Ascending aorta (tissue), 2 donors: ENCODE measurements at regions not wholly inside any gene's neighbourhood (a gene's known extent, or its start where the extent isn't known, plus 50 kb on each side); places are given as distances from the start of the nearest gene placed in this dataset.
"Not testable (repeated sequence)": the region's sequence is repeated elsewhere in the genome, so short reads cannot be mapped to it uniquely, and the experiment has no call there.

Experiments used
- DNase-seq, 2 donors: peaks; one replicate each; pipeline ENCODE4 v3.0.0-alpha.2; 2019; ENCODE audit warnings: low spot score in 2 of 2
- H3K27ac ChIP-seq, 2 donors: fragments of 200-600 bp; sonication (generic); one replicate each; pipeline ENCODE4 v1.5.1; 2016 to 2017; ENCODE audit warnings: mild to moderate bottlenecking in 1 of 2
- H3K27me3 ChIP-seq: fragments of 200-600 bp; sonication (generic); one replicate; pipeline ENCODE4 v1.5.1; 2017
- H3K36me3 ChIP-seq, 2 donors: fragments of 200-600 bp; sonication (generic); one replicate each; pipeline ENCODE4 v1.5.1; 2016
- H3K4me1 ChIP-seq, 2 donors: fragments of 200-600 bp; sonication (generic); one replicate each; pipeline ENCODE4 v1.5.1; 2016 to 2017; ENCODE audit warnings: mild to moderate bottlenecking in 1 of 2
- H3K4me3 ChIP-seq, 2 donors: fragments of 200-600 bp; sonication (generic); one replicate each; pipeline ENCODE4 v1.5.1; 2016 to 2017; ENCODE audit warnings: mild to moderate bottlenecking in 1 of 2
- H3K9me3 ChIP-seq, 2 donors: fragments of 200-600 bp; sonication (generic); one replicate each; pipeline ENCODE4 v1.5.1; 2016
- intact Hi-C: fragments of 100-400 bp; cut with DNase I; formaldehyde crosslinking; loops from one replicate; pipeline ENCODE4 v1.15.1; 2023
- TF ChIP-seq, protein P1 (sequence below), 3 experiments: fragments of 200-600 bp in 2 of 3; fragments of 450-650 bp in 1 of 3; sonication (generic) in 2 of 3; IDR thresholded peaks; one replicate each; pipeline ENCODE4 v1.5.1; 2016 to 2019; ENCODE audit warnings: antibody characterized with exemption in 3 of 3, mild to moderate bottlenecking in 1 of 3, moderate library complexity in 1 of 3

DNA sequence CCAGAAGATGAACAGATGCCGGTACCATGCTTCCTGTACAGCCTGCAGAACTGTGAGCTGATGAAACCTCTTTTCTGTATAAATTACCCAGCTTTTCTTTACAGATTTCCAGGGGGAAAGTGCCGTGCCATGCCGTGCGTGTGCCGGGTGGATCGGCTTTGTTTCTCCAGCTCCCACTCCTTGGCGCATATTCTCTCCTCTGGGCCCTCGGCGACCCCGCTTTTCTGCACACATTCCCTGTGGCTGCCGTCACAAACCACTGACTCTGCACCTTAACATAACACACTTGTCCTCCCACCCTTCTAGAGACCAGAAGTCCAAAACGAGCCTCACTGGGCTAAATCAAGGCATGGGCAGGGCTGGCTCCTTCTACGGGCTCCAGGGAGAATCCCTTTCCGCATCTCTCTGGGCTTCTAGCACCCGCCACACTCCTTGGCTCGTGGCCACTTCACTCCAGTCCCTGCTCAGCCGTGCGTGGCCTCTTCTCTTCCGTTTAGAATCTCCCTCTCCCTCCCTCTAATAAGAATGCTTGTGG is 164.9 kb downstream of the C16orf95 start:
- Histone ChIP-seq H3K36me3 (no peaks in the 10 kb centered on the region), H3K27me3 (no peaks in the 10 kb centered on the region), H3K4me3 (no peak overlapping the region), H3K27ac (no peak overlapping the region), H3K4me1 (no peaks in the 10 kb centered on the region), H3K9me3 (no peaks in the 10 kb centered on the region)
- TF ChIP-seq, protein P1, sequence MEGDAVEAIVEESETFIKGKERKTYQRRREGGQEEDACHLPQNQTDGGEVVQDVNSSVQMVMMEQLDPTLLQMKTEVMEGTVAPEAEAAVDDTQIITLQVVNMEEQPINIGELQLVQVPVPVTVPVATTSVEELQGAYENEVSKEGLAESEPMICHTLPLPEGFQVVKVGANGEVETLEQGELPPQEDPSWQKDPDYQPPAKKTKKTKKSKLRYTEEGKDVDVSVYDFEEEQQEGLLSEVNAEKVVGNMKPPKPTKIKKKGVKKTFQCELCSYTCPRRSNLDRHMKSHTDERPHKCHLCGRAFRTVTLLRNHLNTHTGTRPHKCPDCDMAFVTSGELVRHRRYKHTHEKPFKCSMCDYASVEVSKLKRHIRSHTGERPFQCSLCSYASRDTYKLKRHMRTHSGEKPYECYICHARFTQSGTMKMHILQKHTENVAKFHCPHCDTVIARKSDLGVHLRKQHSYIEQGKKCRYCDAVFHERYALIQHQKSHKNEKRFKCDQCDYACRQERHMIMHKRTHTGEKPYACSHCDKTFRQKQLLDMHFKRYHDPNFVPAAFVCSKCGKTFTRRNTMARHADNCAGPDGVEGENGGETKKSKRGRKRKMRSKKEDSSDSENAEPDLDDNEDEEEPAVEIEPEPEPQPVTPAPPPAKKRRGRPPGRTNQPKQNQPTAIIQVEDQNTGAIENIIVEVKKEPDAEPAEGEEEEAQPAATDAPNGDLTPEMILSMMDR (IDR thresholded peaks at IDR 0.05) = no peak
- DNase-seq = no peak
- intact Hi-C loops = no loop called here

- intact Hi-C loops = no loop called here
- Histone ChIP-seq H3K36me3 (no peaks in the 10 kb centered on the region), H3K27me3 (no peaks in the 10 kb centered on the region), H3K27ac (no peak overlapping the region), H3K4me3 (no peak overlapping the region), H3K9me3 (no peaks in the 10 kb centered on the region), H3K4me1 (no peaks in the 10 kb centered on the region)
- TF ChIP-seq, protein P1 (IDR thresholded peaks at IDR 0.05) = no peak
- no peak for DNase-seq
Observed at GRCh38 chr16:87153326-87153725, 163.9 kb downstream of the C16orf95 start.

DNA sequence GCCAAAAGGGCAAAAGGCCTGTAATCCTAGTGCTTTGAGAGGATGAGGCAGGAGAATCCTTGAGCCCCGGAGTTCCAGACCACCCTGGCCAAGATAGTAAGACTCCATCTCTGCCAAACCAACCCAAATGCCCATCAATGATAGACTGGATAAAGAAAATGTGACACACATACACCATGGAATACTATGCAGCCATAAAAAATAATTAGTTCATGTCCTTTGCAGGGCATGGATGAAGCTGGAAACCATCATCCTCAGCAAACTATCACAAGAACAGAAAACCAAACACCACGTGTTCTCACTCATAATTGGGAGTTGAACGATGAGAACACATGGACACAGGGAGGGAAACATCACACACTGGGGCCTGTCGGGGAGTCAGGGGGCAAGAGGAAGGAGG is 161.9 kb downstream of the C16orf95 start:
- H3K27ac ChIP-seq, H3K4me1 ChIP-seq, H3K4me3 ChIP-seq, H3K36me3 ChIP-seq, H3K9me3 ChIP-seq, DNase-seq, H3K27me3 ChIP-seq, intact Hi-C loops: not testable (repeated sequence)

- Histone ChIP-seq H3K27me3 (no peaks in the 10 kb centered on the region), H3K4me3 (no peak overlapping the region)
- TF ChIP-seq, protein P1 (IDR thresholded peaks at IDR 0.05) = no peak
Observed at GRCh38 chr16:87156195-87156594, 161.0 kb downstream of the C16orf95 start.

GRCh38 chr16:87160234-87160636 is 157.0 kb downstream of the C16orf95 start:
- intact Hi-C loops = no loop called here
- no peaks in the 10 kb centered on the region for H3K9me3 ChIP-seq
- H3K27me3 ChIP-seq = no peaks in the 10 kb centered on the region
- no peaks in the 10 kb centered on the region for H3K4me1 ChIP-seq
- DNase-seq = no peak
- TF ChIP-seq, protein P1 (IDR thresholded peaks at IDR 0.05) = no peak
- no peaks in the 10 kb centered on the region for H3K36me3 ChIP-seq
- no peak overlapping the region for H3K27ac ChIP-seq
- no peak overlapping the region for H3K4me3 ChIP-seq

More at GRCh38 chr16:87156195-87156594, 161.0 kb downstream of the C16orf95 start:
- DNase-seq = no peak
- no peaks in the 10 kb centered on the region for H3K36me3 ChIP-seq
- H3K27ac ChIP-seq = no peak overlapping the region
- no peaks in the 10 kb centered on the region for H3K9me3 ChIP-seq
- intact Hi-C loops = no loop called here
- no peaks in the 10 kb centered on the region for H3K4me1 ChIP-seq

GRCh38 chr16:87160701-87161337 is 156.4 kb downstream of the C16orf95 start:
- Histone ChIP-seq H3K9me3 (no peaks in the 10 kb centered on the region), H3K36me3 (no peaks in the 10 kb centered on the region), H3K27me3 (no peaks in the 10 kb centered on the region), H3K27ac (no peak overlapping the region), H3K4me3 (no peak overlapping the region), H3K4me1 (no peaks in the 10 kb centered on the region)
- no peak for DNase-seq
- TF ChIP-seq, protein P1 (IDR thresholded peaks at IDR 0.05) = no peak
- intact Hi-C loops = no loop called here

- H3K27ac ChIP-seq, intact Hi-C loops, DNase-seq: not testable (repeated sequence)
Observed at GRCh38 chr16:87161410-87161809, 155.8 kb downstream of the C16orf95 start.

More at GRCh38 chr16:87161410-87161809, 155.8 kb downstream of the C16orf95 start:
- not testable (repeated sequence) for H3K27me3 ChIP-seq, H3K4me3 ChIP-seq, H3K36me3 ChIP-seq, H3K4me1 ChIP-seq, H3K9me3 ChIP-seq
